Mammary epithelial cell (primary cell): ENCODE measurements at regions not wholly inside any gene's neighbourhood (a gene's known extent, or its start where the extent isn't known, plus 50 kb on each side); places are given as distances from the start of the nearest gene placed in this dataset.

ENCODE experiments used
- CTCF ChIP-seq, 2 donors: IDR thresholded peaks in 1 of 2; conservative IDR thresholded peaks in 1 of 2; 2 replicates each; pipeline ENCODE4 v1.5.1; 2011 to 2012; ENCODE audit warnings: inconsistent platforms in 2 of 2, low read length in 2 of 2, mild to moderate bottlenecking in 2 of 2, control low read depth in 1 of 2, low read depth in 1 of 2; ENCODE audit not compliant: insufficient read depth in 1 of 2; ENCODE audit errors: extremely low read depth in 1 of 2
- EZH2 ChIP-seq: IDR thresholded peaks from 2 replicates; pipeline ENCODE4 v1.6.1; 2012; ENCODE audit warnings: low read length, inconsistent platforms, borderline replicate concordance

- TF ChIP-seq CTCF (conservative IDR thresholded peaks at IDR 0.05 in 1 of 2, IDR thresholded peaks at IDR 0.05 in 1 of 2; ENCODE audit: extremely low read depth in 1 of 2, insufficient read depth in 1 of 2, low read depth in 1 of 2, low read length in 2 of 2) (no peak), EZH2 (no peak)
Measured at GRCh38 chr6:11639376-11640235, 102.1 kb downstream of the TMEM170B start.
